ENCODE measurements at regions not wholly inside any gene's neighbourhood (a gene's known extent, or its start where the extent isn't known, plus 50 kb on each side); places are given as distances from the start of the nearest gene placed in this dataset.

DNA sequence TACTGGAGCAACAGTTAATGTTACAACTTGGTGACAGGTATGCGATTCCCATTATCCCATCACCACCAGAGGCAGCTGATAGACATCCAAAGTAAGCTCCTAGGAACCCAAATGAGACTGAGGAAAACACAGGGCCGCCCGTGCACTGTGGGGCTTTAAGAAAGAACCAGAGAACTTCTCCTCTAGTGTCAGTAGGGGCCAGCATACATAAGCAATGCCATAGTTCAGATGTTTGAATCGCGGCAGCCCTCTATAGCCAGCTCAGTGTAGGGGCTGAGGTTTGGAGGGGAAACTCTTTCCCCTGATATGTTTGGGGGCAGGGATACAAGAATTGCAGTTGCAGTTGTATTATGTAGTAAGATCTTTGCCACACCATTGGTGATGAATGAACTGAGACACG is 593.3 kb upstream of the NCAM2 start:
- no peaks in the 10 kb centered on the region for H3K36me3 ChIP-seq
- no peak for DNase-seq
- H3K27me3 ChIP-seq, result no peaks in the 10 kb centered on the region
- H3K4me1 ChIP-seq, result no peaks in the 10 kb centered on the region
- no peak overlapping the region for H3K27ac ChIP-seq
- H3K4me3 ChIP-seq, result no peak overlapping the region
- TF ChIP-seq, protein P1, sequence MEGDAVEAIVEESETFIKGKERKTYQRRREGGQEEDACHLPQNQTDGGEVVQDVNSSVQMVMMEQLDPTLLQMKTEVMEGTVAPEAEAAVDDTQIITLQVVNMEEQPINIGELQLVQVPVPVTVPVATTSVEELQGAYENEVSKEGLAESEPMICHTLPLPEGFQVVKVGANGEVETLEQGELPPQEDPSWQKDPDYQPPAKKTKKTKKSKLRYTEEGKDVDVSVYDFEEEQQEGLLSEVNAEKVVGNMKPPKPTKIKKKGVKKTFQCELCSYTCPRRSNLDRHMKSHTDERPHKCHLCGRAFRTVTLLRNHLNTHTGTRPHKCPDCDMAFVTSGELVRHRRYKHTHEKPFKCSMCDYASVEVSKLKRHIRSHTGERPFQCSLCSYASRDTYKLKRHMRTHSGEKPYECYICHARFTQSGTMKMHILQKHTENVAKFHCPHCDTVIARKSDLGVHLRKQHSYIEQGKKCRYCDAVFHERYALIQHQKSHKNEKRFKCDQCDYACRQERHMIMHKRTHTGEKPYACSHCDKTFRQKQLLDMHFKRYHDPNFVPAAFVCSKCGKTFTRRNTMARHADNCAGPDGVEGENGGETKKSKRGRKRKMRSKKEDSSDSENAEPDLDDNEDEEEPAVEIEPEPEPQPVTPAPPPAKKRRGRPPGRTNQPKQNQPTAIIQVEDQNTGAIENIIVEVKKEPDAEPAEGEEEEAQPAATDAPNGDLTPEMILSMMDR (IDR thresholded peaks at IDR 0.05), result no peak
- intact Hi-C loops (cut with DNase I), result no loop called here
- H3K9me3 ChIP-seq, result peaks cover 0 to 2% of the 10 kb centered on the region in 2 donors
- ATAC-seq, result no peak

DNA sequence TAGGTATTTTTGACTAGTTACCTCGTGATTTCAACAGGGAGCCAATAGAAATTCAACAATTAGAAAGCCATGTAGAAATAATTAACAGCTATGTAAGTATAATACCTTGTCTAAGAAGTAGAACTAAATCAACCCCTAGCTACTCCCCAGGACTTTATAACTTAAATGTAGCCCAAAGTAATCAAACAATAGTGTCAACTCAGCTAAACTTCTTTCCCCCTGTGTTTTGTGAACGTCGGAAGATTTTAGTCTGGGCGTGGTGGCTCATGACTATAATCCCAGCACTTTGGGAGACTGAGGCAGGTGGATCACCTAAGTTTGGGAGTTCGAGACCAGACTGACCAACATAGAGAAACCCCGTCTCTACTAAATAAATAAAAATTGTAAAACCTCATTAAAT is 579.9 kb upstream of the NCAM2 start:
- H3K27me3 ChIP-seq, result no peaks in the 10 kb centered on the region

DNA sequence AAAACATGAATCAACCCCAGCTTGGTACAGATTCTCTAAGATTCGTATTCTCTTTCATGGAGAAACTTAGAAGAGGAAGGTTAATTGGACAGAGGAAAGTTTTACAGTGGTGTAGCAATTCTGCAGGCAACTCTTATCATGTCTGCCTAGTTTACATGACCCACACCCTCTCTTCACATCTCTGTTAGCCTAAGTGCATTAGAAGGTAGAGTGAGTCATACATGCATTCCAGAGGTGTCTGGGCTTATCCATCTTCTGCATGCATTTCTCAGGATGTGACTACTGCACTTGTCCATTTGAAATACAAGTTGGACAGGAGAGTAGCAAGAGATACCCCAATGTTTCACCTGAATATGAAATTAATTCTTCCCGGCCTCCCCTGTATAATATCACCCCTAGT is 578.4 kb upstream of the NCAM2 start:
- no peaks in the 10 kb centered on the region for H3K36me3 ChIP-seq
- intact Hi-C loops (cut with DNase I), result no loop called here
- DNase-seq, result no peak
- no peaks in the 10 kb centered on the region for H3K27me3 ChIP-seq
- H3K9me3 ChIP-seq, result peaks cover 0 to 9% of the 10 kb centered on the region in 2 donors
- no peak for ATAC-seq
- no peak overlapping the region for H3K27ac ChIP-seq
- no peak overlapping the region for H3K4me3 ChIP-seq
- TF ChIP-seq, protein P1 (IDR thresholded peaks at IDR 0.05), result no peak
- H3K4me1 ChIP-seq, result no peaks in the 10 kb centered on the region

More for the DNA sequence above, 579.9 kb upstream of the NCAM2 start:
- ATAC-seq, result no peak
- TF ChIP-seq, protein P1 (IDR thresholded peaks at IDR 0.05), result no peak
- H3K9me3 ChIP-seq, result peaks cover 0 to 9% of the 10 kb centered on the region in 2 donors
- DNase-seq, result no peak
- H3K4me1 ChIP-seq, result no peaks in the 10 kb centered on the region
- H3K4me3 ChIP-seq, result no peak overlapping the region
- no peaks in the 10 kb centered on the region for H3K36me3 ChIP-seq
- no peak overlapping the region for H3K27ac ChIP-seq
- intact Hi-C loops (cut with DNase I), result no loop called here

DNA sequence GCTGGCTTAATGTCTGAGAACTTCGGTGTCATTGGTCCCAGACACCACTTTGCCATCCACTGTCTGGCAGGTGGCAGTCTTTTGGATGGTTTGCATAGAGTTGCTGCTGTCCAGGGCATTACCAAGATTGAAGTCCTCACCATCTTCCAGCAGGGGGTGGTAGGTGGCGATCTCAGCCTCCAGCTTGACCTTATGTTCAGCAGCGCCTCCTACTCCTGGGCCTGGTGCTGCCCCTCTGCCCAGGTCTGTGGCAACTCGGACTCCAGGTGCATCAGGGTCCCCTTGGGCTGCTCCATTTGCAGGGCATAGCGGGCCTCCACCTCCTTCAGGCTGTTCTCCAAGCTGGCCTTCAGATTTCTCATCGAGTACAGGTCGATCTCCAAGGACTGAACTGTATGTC is 573.3 kb upstream of the NCAM2 start:
- intact Hi-C loops (cut with DNase I), result no loop called here
- H3K4me3 ChIP-seq, result no peak overlapping the region
- DNase-seq (no peak), ATAC-seq (no peak)
- peaks cover 0 to 9% of the 10 kb centered on the region in 2 donors for H3K9me3 ChIP-seq
- H3K27ac ChIP-seq, result no peak overlapping the region
- H3K27me3 ChIP-seq, result no peaks in the 10 kb centered on the region
- TF ChIP-seq, protein P1 (IDR thresholded peaks at IDR 0.05), result no peak
- H3K36me3 ChIP-seq, result no peaks in the 10 kb centered on the region
- no peaks in the 10 kb centered on the region for H3K4me1 ChIP-seq

DNA sequence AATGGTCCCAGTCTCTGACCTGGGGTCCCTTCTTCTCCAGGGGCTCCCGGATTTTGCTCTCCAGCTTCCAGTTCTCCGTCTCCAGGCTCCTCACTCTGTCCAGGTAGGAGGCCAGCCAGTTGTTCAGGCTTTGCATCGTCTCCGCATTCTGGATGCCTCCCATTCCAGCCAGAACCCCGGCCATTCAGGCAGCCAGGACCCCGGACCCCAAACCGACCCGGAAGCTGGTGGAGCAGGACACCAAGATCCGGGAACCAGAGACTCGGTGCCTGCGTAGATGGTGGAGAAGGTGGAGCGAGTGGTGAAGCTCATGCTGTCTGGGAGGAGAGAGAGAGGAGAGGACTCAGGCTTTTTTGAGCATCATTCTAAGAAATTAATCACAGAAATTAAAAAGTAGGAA is 572.4 kb upstream of the NCAM2 start:
- no peak for ATAC-seq
- Histone ChIP-seq H3K27me3 (no peaks in the 10 kb centered on the region), H3K9me3 (peaks cover 0 to 6% of the 10 kb centered on the region in 2 donors), H3K4me1 (no peaks in the 10 kb centered on the region), H3K36me3 (no peaks in the 10 kb centered on the region), H3K4me3 (no peak overlapping the region), H3K27ac (no peak overlapping the region)
- TF ChIP-seq, protein P1 (IDR thresholded peaks at IDR 0.05), result no peak
- intact Hi-C loops (cut with DNase I), result no loop called here
- no peak for DNase-seq

All from left lung (tissue), 4 donors.